ENCODE measurements at regions not wholly inside any gene's neighbourhood (a gene's known extent, or its start where the extent isn't known, plus 50 kb on each side); places are given as distances from the start of the nearest gene placed in this dataset.

DNA sequence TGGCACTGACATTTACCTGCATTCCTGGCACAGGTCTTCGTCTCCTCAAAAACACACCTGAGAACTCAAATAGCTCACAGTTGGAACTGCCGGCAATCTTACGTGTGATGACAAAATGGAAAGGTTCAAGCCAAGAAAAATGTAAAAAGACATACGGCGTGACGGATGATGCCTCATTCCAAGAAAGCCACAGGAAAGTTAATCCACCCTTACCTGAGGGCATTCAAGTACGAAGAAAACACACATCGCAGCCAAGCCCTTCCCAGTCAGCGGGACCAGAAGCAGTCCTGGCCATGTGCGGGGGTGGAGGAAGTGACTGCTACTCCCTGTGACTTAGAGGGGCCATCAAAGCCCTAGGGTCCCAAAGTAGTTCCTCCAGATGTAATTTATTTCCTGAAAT lies 986.3 kb upstream of the CELF4 start:
- TF ChIP-seq, protein P1, sequence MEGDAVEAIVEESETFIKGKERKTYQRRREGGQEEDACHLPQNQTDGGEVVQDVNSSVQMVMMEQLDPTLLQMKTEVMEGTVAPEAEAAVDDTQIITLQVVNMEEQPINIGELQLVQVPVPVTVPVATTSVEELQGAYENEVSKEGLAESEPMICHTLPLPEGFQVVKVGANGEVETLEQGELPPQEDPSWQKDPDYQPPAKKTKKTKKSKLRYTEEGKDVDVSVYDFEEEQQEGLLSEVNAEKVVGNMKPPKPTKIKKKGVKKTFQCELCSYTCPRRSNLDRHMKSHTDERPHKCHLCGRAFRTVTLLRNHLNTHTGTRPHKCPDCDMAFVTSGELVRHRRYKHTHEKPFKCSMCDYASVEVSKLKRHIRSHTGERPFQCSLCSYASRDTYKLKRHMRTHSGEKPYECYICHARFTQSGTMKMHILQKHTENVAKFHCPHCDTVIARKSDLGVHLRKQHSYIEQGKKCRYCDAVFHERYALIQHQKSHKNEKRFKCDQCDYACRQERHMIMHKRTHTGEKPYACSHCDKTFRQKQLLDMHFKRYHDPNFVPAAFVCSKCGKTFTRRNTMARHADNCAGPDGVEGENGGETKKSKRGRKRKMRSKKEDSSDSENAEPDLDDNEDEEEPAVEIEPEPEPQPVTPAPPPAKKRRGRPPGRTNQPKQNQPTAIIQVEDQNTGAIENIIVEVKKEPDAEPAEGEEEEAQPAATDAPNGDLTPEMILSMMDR (IDR thresholded peaks at IDR 0.05; ENCODE audit: low read depth, low read length, poor library complexity, severe bottlenecking) = no peak
- TF ChIP-seq EZH2phosphoT487 (IDR thresholded peaks at IDR 0.05; ENCODE audit: borderline replicate concordance, low read length) = no peak

All from DOHH2 (cell line).